NB4 (cell line): ENCODE measurements at regions not wholly inside any gene's neighbourhood (a gene's known extent, or its start where the extent isn't known, plus 50 kb on each side); places are given as distances from the start of the nearest gene placed in this dataset.

Source experiments
- MYC ChIP-seq: IDR thresholded peaks from 2 replicates; pipeline ENCODE4 v1.6.1; 2011; ENCODE audit warnings: low read depth, low read length
- POLR2A ChIP-seq: IDR thresholded peaks from 2 replicates; pipeline ENCODE4 v1.6.1; 2011; ENCODE audit warnings: mild to moderate bottlenecking; ENCODE audit not compliant: insufficient read length; ENCODE audit errors: extremely low read depth
- TF ChIP-seq, protein P1 (sequence below): IDR thresholded peaks from one replicate; pipeline ENCODE4 v1.5.1; 2012; ENCODE audit warnings: low read depth, low read length
- TF ChIP-seq, protein P2 (sequence below): IDR thresholded peaks from 2 replicates; pipeline ENCODE4 v1.6.1; 2011; ENCODE audit warnings: low read depth, low read length

DNA sequence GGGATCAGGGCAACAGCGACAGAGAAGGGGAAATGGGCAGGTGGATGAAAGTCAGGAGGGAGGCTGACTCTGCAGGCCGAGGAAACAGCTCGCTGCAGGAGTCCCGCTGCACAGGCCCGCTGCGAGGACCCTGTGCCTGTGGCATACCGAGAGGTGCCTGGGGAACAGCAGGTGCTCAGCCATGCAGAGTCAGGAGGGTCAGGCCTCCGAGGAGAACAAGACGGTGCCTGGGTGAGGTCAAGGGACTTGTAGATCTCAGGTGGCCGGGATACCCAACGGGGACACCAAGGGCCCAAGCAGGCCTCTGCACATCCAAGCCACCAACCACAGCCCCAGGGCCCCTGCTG is 67.5 kb downstream of the NCOR2 start:
- TF ChIP-seq POLR2A (no peak), MYC (no peak)
- TF ChIP-seq, protein P1, sequence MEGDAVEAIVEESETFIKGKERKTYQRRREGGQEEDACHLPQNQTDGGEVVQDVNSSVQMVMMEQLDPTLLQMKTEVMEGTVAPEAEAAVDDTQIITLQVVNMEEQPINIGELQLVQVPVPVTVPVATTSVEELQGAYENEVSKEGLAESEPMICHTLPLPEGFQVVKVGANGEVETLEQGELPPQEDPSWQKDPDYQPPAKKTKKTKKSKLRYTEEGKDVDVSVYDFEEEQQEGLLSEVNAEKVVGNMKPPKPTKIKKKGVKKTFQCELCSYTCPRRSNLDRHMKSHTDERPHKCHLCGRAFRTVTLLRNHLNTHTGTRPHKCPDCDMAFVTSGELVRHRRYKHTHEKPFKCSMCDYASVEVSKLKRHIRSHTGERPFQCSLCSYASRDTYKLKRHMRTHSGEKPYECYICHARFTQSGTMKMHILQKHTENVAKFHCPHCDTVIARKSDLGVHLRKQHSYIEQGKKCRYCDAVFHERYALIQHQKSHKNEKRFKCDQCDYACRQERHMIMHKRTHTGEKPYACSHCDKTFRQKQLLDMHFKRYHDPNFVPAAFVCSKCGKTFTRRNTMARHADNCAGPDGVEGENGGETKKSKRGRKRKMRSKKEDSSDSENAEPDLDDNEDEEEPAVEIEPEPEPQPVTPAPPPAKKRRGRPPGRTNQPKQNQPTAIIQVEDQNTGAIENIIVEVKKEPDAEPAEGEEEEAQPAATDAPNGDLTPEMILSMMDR: no peak
- TF ChIP-seq, protein P2, sequence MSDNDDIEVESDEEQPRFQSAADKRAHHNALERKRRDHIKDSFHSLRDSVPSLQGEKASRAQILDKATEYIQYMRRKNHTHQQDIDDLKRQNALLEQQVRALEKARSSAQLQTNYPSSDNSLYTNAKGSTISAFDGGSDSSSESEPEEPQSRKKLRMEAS: no peak
